GM19452 (cell line): ENCODE measurements at regions not wholly inside any gene's neighbourhood (a gene's known extent, or its start where the extent isn't known, plus 50 kb on each side); places are given as distances from the start of the nearest gene placed in this dataset.

Experiments used
- ATAC-seq: cut with Tn5 transposase; IDR thresholded peaks from one replicate; pipeline ENCODE4 v1.9.1; 2021; ENCODE audit not compliant: unreplicated experiment

DNA sequence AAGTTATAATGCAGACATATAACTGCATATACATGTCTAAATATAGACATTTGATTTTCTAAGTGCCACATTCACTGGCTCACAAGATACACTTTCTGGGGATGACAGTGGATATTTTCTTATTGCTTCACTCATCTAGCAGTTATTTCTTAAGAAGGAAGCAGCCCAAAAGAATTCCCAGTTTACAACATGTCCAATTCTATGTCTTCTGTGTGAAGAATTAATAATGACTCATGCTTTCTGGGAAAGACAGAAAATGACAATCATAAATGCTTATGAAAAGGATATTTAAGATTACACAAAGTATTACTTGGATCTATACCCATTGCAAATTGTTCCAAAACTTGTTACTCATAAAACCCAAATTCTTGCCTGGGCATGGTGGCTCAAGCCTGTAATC, 543.4 kb downstream of the SUCLA2 start:
- no peak for ATAC-seq

DNA sequence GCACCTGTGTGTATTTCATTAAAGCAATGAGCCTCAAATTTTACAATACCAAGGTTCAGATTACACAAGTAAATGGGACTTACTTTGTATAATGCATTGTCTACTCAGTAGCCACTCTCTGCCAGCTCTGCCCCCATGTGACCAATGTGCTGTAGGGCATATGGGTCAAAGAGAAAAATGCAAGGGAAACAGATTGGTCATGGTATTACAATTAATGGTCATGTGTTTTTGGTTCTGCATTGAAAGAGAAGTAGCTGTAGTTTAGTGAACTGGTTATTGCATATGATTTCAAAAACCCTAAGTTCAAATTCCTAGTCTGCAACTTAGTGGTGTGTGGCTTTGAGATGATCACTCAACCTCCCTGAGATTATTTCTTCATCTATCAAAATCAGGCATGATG, 545.4 kb downstream of the SUCLA2 start:
- ATAC-seq: no peak

DNA sequence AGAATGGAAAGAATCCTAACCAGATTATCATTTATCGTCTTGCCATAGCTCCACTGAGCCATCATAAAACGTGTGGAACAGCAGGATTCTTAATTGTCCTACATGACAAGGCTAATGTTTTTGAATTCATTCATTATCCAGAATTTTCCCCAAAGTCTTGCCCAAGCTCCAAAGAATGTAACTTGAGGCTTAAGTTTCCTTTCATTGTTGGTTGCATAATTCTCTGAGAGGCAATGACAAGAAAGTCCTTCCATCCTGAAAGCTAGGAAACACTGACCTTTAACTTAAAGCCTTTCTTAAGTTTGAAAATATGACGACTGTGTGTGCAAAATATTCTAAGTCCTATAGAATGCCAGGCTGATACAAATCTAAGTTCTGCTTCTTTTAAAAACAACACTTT, 546.1 kb downstream of the SUCLA2 start:
- no peak for ATAC-seq

DNA sequence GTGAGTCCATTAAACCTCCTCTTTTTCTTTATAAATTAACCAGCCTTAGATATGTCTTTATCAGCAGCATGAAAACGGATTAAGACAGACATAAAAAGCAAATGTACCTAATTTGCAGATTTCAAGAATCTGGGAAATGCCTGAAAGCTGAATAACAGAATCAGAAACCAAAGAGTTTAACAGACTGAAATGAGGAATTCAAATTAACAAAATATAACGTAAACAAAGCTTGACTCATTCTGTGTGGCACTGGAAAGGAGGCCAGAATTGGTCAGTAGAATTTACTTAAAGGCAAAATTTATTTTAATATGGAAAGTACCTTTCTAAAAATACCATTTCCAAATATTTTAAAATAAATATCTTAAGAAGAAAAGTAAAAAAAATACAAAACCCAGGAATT, 540.6 kb upstream of the HTR2A start:
- ATAC-seq: no peak

DNA sequence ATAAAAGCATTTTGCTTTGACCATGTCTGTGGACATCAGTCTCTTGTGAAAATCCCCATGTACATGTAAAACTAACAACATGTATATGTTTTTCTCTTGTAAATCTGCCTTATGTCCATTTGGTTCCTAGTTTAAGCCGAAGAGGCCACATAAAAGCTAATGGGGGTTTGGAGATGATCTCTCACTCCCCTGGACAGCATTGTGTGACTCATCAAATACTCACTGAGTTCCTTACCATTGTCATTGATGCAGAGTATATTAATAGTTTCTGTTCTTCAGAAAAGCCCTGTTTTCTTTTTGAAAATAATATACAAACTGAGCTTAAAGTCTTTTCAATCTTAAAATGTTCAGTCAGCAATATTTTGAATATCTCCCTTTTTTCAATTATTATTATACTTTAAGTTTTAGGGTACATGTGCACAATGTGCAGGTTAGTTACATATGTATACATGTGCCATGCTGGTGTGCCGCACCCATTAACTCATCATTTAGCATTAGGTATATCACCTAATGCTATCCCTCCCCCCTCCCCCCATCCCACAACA, 536.7 kb upstream of the HTR2A start:
- ATAC-seq: no peak

DNA sequence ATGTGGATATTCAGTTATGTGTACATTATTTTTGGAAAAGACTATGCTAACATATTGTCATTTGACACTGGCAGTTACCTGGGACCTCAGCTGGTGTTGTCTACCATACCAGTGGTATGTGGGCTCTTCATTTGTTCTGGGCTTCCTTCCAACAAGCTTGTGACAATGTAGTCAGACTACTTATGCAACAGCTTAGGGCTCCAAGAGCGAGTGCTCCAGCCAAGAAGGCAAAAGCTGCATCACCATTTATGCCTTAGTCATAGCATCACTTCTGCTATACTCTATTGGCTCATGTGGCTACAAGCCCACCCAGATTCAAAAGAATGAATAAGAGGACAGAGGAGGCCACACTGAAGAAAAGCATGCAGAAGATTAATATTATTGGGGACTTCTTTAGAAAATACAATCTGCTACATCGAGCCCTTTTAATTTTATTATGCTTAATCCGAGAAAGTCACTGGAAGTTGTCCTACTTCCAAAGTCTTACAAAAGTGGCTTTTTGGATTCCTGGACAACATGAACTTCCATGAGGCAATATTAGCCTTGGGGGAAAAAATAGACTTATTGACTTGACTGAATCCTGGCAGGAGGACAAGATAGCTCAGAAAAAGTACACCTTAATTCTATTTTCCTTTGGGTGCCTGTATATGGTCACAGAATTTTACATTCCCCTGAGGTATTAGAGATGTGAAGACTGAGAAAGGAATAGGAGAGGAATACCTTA, 529.4 kb upstream of the HTR2A start:
- ATAC-seq: no peak

DNA sequence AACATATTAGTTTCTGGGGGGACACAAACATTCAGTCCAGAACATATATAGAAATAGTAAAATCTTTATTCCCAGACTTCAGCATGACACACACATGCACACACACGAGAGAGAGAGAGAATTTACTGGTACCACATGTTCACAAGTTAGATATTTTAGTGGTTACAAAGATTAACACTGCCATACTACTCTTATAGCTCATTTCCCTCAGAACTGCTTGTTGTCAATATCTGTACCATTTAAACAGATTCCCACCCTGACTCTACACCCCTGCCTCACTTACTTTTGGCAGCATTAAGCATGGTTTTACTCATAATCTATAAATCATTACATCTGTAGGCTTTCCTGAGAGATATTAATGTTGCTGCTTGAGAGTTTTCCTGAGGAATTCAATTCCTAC, 524.7 kb upstream of the HTR2A start:
- no peak for ATAC-seq

DNA sequence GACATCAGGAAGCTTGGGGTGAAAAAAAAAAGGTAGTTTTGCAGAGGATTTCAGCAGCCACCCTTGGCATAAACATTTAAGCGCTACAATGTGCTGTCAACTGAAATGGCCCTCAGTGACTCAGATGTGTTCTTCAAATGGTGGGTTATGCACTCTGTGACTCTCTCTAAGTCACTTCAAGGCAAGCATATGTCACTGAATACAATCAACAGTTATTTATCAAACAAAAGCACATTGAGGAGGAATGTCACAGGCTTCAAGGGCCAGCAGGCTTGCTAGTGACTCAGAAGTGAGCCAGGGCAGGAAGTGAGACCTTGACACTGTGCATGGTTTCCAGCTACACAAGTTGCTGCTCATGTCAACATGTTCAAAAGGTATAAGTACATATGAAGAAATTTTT, 523.7 kb upstream of the HTR2A start:
- ATAC-seq: no peak

DNA sequence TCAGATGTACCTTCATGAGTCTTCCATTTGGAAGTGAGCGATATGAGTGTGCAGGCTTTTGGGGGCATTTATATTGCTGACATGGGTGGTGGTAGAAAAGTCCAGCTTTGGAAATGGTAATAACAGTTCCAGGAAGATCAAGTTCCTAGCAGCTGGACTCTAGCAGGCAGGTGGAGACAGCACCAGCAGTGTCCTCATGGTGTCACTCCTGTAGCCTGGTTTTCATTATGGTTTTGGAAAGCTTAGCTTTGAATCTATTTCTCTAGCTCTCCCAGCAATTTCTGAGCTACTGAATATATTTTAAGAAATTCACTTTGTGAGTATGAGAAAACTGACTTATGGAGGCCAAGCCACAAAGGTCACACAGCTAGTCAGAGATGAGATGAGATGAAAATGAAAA, 523.2 kb upstream of the HTR2A start:
- ATAC-seq: no peak

DNA sequence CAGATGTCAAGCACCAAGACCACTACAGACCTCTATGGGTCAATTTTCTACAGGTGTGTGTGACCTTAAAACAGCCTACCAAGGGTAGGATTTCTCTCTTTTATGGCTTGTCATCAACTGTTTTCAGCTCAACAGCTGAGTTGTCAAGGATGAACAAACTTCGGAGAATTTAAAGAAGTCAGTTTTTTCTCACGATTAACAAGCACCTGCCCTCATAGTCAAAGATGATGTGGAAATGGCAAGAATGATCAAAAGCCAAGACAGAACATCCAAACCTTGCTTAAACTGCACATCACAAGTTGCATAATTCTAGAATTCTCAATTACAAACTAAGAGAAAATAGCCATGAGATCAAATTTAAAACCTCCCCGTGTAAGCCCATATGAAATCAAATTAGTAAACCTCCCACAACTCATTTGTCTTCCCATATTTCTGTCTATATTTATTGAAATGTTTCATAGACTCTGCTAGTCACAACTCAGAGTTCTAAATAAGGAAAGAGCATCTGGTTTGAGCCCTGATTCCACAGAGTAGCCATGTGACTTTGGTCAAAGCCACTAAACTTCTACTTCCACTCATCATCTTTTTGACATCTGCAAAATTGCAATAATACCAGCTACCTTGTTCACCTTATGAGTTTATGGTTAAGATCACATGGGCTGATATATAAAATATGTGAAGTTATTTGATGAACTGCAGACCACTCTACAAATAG, 521.5 kb upstream of the HTR2A start:
- no peak for ATAC-seq

DNA sequence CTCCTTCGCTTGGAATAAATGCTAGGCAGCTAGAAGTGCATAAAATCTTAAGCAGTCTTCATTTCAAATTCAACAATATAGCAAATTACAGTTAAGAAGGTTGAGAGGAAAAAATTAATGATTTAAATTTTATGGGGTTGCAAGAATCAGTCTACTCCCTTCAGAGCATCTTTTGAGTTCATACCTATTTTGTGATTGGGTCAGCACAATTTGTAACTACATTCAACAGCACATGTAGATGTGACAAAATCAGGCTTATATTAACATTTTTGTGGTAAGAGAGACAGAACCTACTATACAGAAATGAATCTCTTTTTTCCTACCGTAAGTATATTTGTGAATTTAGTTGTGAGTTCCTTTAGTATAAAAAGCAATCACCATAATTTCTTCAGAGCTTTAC, 520.6 kb upstream of the HTR2A start:
- no peak for ATAC-seq

DNA sequence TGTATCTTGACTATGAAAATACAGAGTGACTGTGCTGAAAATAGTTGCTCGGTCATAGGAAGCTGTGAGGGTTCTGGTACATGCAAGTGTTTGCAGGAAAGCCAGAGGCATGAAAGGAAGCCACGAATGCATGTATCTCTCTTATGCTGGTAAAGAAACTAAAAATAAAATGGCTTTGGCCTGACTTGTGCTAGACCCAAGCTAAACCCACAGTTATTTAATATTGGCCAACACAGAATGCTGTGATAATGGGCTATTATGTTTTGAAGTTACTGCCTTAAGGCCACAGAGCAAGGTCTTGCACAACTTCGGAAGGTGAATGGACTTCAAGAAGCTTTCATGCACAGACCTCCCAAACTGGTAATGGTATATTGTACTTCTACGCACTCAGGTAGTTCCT, 518.2 kb upstream of the HTR2A start:
- ATAC-seq: no peak

DNA sequence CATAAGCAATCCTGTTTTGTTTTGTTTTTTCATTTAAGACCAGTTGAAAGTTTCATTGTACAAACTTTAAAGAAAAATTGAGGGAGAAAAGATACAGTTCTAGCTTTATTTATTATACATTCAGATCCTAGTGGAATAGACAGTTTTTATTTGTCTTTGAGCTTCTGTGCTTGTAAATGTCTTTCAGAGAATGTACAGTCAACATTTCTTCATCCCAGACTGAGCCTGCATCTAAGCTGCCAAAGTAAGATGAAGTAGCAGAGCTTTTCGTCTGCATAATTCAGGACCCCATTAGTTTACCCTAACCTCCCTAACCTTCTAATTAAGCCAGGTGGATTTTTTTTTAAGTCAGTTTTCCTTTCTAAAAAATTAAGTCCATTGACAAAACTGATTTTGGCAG, 516.7 kb upstream of the HTR2A start:
- no peak for ATAC-seq

DNA sequence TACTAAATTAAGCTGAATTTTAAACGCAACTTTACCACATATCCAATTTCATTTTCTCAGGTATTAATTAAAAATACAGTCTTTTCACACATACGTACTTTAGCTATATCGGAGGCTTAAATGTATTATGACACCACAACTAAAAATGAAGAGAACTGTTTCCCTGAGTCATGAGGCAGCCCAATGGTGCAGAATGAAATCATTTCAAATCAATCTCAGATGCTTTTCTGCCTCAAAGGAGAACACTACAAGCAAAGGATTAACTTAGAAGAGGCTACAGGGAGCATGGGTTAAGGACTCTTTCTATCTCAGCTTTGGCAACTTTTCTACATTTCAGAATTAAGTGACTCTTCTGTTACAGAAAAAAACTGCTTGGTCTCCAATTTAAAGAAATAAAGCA, 516.3 kb upstream of the HTR2A start:
- ATAC-seq: no peak

DNA sequence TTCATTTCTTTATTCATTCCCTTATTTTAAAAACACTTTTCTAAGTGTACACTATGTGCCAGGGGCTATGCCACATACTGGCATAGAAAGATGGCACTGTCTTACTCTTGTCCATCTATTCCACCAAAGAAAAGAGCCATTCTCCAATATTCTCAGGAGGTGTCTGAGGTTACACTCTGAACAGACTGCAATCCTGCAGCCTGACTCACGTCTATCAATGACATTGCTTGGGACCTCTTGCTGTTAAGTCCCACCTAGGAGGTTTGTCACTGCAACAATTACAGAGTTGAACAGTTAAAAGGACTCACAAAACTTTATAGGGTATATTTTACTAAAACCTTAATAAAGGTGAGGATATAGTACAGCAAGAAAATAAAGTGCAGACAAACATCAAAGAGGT, 512.9 kb upstream of the HTR2A start:
- no peak for ATAC-seq

DNA sequence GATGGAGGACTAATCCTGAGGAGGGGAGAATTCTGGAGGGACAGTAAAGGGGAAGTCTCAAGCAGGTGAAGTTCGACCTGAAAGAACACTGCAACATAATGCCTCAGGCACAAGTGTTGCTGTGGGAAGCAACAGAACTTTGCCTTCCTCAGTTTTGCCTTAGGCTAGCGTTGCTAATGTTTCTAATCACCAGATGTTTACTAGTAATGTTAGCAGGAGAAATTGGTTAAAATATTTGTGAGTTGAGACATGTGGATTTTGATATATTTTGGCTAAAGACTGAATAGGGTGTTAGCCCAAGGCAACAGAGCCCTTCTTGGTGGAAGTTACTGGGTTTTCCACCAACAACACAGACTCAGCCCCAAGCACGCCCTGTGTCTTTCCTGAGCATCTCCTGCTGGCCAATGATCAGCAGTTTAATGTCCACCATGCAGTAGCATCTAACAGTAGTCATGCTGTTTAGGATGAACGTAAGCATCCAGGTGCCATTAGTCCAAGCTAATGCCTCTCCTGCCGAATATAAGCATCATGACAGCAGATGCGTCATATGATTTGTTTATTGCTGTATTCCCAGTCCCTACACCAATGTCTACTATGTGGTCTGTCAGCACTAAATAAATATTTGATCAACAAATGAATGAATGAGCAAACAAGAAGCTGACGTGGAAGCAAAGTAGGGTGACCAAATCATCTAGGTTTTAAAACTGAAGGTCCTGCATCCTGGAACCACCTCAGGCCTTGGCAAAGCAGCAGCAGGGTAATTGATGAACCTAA, 511.9 kb upstream of the HTR2A start:
- ATAC-seq: no peak

DNA sequence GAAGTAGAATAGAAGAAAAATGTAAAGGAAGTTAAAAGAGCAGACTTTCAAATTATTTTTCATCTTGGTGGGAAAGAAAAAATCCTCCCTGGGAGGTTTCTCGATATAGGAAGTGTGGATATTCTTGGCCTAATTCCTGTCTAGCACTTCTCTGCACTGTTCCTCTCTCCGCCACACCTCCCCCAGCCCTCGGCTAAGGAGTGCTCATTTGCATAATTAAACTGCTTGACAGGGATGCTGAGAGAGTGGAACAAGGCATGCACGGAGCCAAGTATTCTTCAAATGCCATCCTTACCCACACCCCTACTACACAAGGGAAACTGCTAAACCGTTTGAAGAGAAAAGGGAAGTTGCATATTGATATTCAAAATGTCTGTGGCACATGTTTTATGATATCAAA, 511.0 kb upstream of the HTR2A start:
- no peak for ATAC-seq

DNA sequence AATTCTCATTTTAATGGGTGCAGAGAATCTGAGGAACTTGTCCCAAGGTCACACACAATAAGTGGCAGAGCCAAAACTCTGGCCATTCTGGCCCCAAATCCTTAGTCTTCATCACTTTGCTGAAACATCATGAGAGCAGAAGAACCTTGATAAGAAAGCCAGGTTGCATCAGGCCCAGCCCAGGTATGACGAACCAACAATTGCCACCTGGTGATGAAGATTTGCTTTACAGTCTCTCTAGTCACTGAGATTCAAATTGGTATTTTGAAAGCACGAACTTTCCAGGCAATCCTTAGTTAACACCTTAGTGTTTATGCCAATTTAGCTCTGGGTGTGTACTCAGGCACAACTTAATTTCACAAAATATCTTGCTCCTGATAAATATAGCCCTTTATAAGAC, 502.7 kb upstream of the HTR2A start:
- no peak for ATAC-seq

DNA sequence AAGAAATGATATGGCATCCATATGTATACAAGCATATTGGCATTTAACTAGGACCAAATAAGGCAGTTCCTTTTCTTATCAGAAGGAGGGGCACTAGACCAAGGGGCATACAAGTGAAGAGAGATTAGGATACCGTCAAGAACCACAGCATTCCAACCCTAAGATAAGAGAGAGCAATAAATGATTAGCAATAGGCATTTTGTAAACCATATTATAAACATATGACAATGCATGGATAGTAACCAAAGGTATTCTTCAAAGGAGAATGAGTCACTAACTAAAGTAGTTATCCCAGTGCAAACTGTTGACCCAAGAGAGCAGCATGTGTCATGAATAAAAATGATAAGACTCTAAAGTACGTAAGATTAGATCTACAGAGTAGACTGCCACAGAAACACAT, 500.9 kb upstream of the HTR2A start:
- no peak for ATAC-seq

DNA sequence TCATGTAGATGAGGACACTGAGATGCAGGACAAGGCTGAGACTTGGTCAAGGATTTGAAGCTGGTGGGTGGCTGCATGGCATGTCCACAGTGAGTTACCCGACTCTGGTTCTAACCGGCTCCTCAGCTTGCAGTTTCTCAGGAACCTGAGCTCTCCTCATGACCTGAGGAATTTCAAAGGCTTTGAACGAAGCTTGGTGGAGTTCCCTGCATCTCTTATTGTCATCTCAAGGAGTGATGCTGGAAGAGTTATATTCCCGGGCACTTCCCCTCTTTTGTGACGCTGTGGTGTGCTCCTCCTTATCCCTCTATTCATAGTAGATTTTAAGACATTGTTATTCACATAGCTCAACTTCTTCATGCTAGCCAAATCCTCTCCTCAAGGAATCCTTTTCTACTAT, 500.1 kb upstream of the HTR2A start:
- no peak for ATAC-seq

DNA sequence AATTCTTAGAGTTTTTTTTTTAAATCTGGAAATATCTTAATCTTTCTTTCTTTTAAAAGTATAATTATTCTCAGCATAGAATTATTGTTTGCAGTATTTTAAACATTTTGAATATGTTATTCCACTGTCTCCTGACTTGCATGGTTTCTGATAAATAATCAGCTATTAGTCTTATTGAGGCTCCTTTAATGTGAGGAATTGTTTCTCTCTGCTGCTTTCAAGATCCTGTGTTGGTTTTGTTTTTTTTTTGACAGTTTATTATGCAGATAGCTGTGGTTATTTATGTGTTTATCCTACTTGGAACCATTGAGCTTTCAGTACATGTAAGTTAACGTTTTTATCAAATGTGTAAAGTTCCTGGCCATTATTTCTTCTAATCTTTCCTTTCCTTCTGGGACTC, 477.9 kb upstream of the HTR2A start:
- no peak for ATAC-seq

DNA sequence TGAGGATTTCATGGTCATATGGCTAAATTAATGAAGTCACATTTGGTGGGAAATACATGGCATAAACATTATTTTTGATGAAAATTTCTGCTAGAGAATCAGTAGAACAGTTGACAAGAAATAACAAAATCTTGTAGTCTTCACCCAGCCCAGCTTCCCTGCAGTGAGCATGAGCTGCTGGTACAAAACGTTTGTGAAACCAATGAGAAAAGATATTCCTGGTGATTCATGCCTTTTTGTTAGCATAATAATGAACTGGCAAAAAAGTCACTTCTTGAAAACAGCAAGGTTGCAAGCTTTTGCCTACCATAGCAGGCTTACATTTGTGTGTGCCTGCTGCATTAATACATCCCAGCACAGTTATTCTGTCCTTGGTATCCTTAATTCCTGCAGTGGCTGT, 475.9 kb upstream of the HTR2A start:
- ATAC-seq: no peak
